K562 (cell line): ENCODE measurements at regions not wholly inside any gene's neighbourhood (a gene's known extent, or its start where the extent isn't known, plus 50 kb on each side); places are given as distances from the start of the nearest gene placed in this dataset.

ENCODE experiments used
- ATF4 ChIP-seq: fragments of 450-650 bp; formaldehyde crosslinking; IDR thresholded peaks from 2 replicates; pipeline ENCODE4 v1.4.0; 2022; ENCODE audit warnings: mild to moderate bottlenecking, moderate library complexity
- CAMTA2 ChIP-seq: fragments of 250-450 bp; sonication (Bioruptor Pico); conservative IDR thresholded peaks from 2 replicates; pipeline ENCODE4 v1.5.1; 2022
- CBFB ChIP-seq: sonication (generic); formaldehyde crosslinking; IDR thresholded peaks from 2 replicates; pipeline ENCODE4 v1.4.0; 2020; ENCODE audit warnings: mild to moderate bottlenecking, missing genetic modification reagents
- CHD4 ChIP-seq: fragments of 200-600 bp; sonication (generic); IDR thresholded peaks from 3 replicates; pipeline ENCODE4 v1.6.1; 2012; ENCODE audit warnings: low read depth, mild to moderate bottlenecking, mixed read lengths, low read length, inconsistent platforms; ENCODE audit not compliant: insufficient read depth, insufficient replicate concordance, poor library complexity, severe bottlenecking
- CTCF ChIP-seq, 3 experiments: IDR thresholded peaks in 2 of 3; conservative IDR thresholded peaks in 1 of 3; 2 replicates each; pipeline ENCODE4 v1.5.1; 2011 to 2012; ENCODE audit warnings: low read length in 3 of 3, mild to moderate bottlenecking in 3 of 3, control low read depth in 2 of 3, improper control_type of control experiment in 1 of 3, inconsistent platforms in 1 of 3, low read depth in 1 of 3, mixed read lengths in 1 of 3, moderate library complexity in 1 of 3; ENCODE audit not compliant: insufficient read depth in 2 of 3
- ELK1 ChIP-seq: sonication (generic); formaldehyde crosslinking; IDR thresholded peaks from 2 replicates; pipeline ENCODE4 v1.8.1; 2022; ENCODE audit warnings: missing genetic modification reagents
- FOXJ3 ChIP-seq: sonication (generic); formaldehyde crosslinking; IDR thresholded peaks from 2 replicates; pipeline ENCODE4 v1.4.0; 2020; ENCODE audit warnings: mild to moderate bottlenecking, missing genetic modification reagents
- FOXP1 ChIP-seq: sonication (generic); formaldehyde crosslinking; IDR thresholded peaks from 2 replicates; pipeline ENCODE4 v1.8.0; 2022; ENCODE audit warnings: mild to moderate bottlenecking, missing genetic modification reagents
- NCOA2 ChIP-seq, 2 experiments: fragments of 450-650 bp; IDR thresholded peaks; 2 replicates each; pipeline ENCODE4 v1.6.1; 2018; ENCODE audit warnings: mild to moderate bottlenecking in 2 of 2, moderate library complexity in 1 of 2; ENCODE audit not compliant: partially characterized antibody in 2 of 2
- NFIC ChIP-seq: fragments of 450-650 bp; IDR thresholded peaks from 2 replicates; pipeline ENCODE4 v1.6.1; 2017; ENCODE audit warnings: mild to moderate bottlenecking, inconsistent platforms
- POLR2A ChIP-seq: fragments of 450-650 bp; conservative IDR thresholded peaks from 2 replicates; pipeline ENCODE4 v1.6.1; 2016
- RBM39 ChIP-seq: fragments of 200-400 bp; formaldehyde crosslinking; optimal IDR thresholded peaks from 2 replicates; pipeline ENCODE3; 2018; ENCODE audit warnings: low read depth, low read length
- RFX1 ChIP-seq: fragments of 450-650 bp; IDR thresholded peaks from 2 replicates; pipeline ENCODE4 v1.6.1; 2016; ENCODE audit warnings: mild to moderate bottlenecking, moderate library complexity
- ZBTB40 ChIP-seq, 2 experiments: fragments of 450-650 bp in 1 of 2; sonication (generic) in 1 of 2; formaldehyde crosslinking in 1 of 2; IDR thresholded peaks; 2 replicates each; pipeline versions ENCODE4 v1.7.1 to v1.9.0; 2016 to 2022; ENCODE audit warnings: inconsistent platforms in 1 of 2, mild to moderate bottlenecking in 1 of 2, missing genetic modification reagents in 1 of 2

GRCh38 chr16:79764415-79765110 is 164.0 kb upstream of the MAF start:
- TF ChIP-seq ELK1 (CRISPR knock-in tag) (no peak), NCOA2 (IDR thresholded peaks at IDR 0.05; ENCODE audit: partially characterized antibody in 2 of 2) (no peak), NFIC (no peak), ZBTB40 (IDR thresholded peaks at IDR 0.05) (no peak), ZBTB40 (CRISPR knock-in tag; IDR thresholded peaks at IDR 0.05) (no peak), CTCF (IDR thresholded peaks at IDR 0.05 in 2 of 3, conservative IDR thresholded peaks at IDR 0.05 in 1 of 3; ENCODE audit: insufficient read depth in 2 of 3, low read depth in 1 of 3, low read length in 3 of 3) (no peak), FOXJ3 (CRISPR knock-in tag) (no peak), CBFB (CRISPR knock-in tag) (no peak), FOXP1 (CRISPR knock-in tag) (no peak), CHD4 (no peak), CAMTA2 (CRISPR knock-in tag) (no peak), RFX1 (no peak), POLR2A (no peak), ATF4 (CRISPR knock-in tag) (no peak), RBM39 (no peak)
